HEK293T (cell line): ENCODE measurements at regions not wholly inside any gene's neighbourhood (a gene's known extent, or its start where the extent isn't known, plus 50 kb on each side); places are given as distances from the start of the nearest gene placed in this dataset.

Experiments used
- BHLHE40 ChIP-seq: fragments of 450-650 bp; IDR thresholded peaks from 2 replicates; pipeline ENCODE4 v1.6.1; 2016; ENCODE audit warnings: mild to moderate bottlenecking, moderate library complexity, borderline replicate concordance
- CTBP1 ChIP-seq: fragments of 450-650 bp; IDR thresholded peaks from 2 replicates; pipeline ENCODE4 v1.6.1; 2016; ENCODE audit warnings: borderline replicate concordance
- FOXA1 ChIP-seq: fragments of 450-650 bp; IDR thresholded peaks from 2 replicates; pipeline ENCODE4 v1.6.1; 2016; ENCODE audit warnings: mild to moderate bottlenecking
- FOXK2 ChIP-seq: fragments of 450-650 bp; IDR thresholded peaks from 2 replicates; pipeline ENCODE4 v1.6.1; 2016; ENCODE audit warnings: mild to moderate bottlenecking
- FOXM1 ChIP-seq: fragments of 450-650 bp; IDR thresholded peaks from 2 replicates; pipeline ENCODE4 v1.6.1; 2017; ENCODE audit warnings: mild to moderate bottlenecking, borderline replicate concordance
- HDGF ChIP-seq: fragments of 450-650 bp; IDR thresholded peaks from 2 replicates; pipeline ENCODE4 v1.6.1; 2017; ENCODE audit warnings: antibody characterized with exemption, borderline replicate concordance
- L3MBTL2 ChIP-seq: fragments of 450-650 bp; conservative IDR thresholded peaks from 2 replicates; pipeline ENCODE4 v1.6.1; 2016; ENCODE audit warnings: mild to moderate bottlenecking
- LEF1 ChIP-seq: fragments of 450-650 bp; IDR thresholded peaks from 2 replicates; pipeline ENCODE4 v1.6.1; 2017; ENCODE audit warnings: mild to moderate bottlenecking, borderline replicate concordance
- SP1 ChIP-seq: fragments of 450-650 bp; IDR thresholded peaks from 2 replicates; pipeline ENCODE4 v1.6.1; 2017
- SUZ12 ChIP-seq: fragments of 450-650 bp; IDR thresholded peaks from 2 replicates; pipeline ENCODE4 v1.6.1; 2016; ENCODE audit warnings: mild to moderate bottlenecking
- TF ChIP-seq, protein P1 (sequence below): fragments of 450-650 bp; IDR thresholded peaks from 2 replicates; pipeline ENCODE4 v1.6.1; 2016

DNA sequence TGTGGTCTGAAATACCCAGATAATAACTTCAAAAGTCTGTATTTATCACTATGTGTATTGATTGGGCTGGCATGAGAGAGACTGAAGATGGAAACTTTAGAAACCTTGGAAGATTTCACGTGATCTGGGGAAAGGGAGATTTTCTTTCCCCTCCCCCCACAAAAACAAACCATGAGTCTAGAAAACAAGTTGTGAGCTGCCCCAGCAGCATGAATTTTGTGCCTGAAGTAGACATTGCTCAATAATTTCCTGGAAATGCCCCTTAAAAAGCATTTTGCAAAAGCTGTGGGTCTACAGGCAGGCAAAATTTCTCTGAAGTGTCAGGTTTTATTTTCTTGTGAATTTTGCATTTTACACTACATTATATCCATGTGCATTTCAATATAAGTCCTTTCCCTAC lies 101.8 kb downstream of the ETAA1 start:
- TF ChIP-seq CTBP1, result no peak
- TF ChIP-seq SP1, result no peak
- no peak for TF ChIP-seq SUZ12
- TF ChIP-seq, protein P1, sequence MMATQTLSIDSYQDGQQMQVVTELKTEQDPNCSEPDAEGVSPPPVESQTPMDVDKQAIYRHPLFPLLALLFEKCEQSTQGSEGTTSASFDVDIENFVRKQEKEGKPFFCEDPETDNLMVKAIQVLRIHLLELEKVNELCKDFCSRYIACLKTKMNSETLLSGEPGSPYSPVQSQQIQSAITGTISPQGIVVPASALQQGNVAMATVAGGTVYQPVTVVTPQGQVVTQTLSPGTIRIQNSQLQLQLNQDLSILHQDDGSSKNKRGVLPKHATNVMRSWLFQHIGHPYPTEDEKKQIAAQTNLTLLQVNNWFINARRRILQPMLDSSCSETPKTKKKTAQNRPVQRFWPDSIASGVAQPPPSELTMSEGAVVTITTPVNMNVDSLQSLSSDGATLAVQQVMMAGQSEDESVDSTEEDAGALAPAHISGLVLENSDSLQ, result no peak
- no peak for TF ChIP-seq BHLHE40
- TF ChIP-seq FOXA1, result no peak
- TF ChIP-seq HDGF, result no peak
- TF ChIP-seq FOXK2, result no peak
- TF ChIP-seq FOXM1, result no peak
- no peak for TF ChIP-seq L3MBTL2
- TF ChIP-seq LEF1, result no peak
